Endothelial cell of umbilical vein (primary cell): ENCODE measurements at regions not wholly inside any gene's neighbourhood (a gene's known extent, or its start where the extent isn't known, plus 50 kb on each side); places are given as distances from the start of the nearest gene placed in this dataset.

Source experiments
- BruUV-seq: library from RNA; stranded (reverse); fragments of 400-500 nt; replicated peaks from 2 replicates; lab custom pipeline; 2021; lab: Mats Ljungman, UMichigan
- CTCF ChIA-PET: fragments of 300-600, 350-600 bp; sonication (Branson Sonifier 250); formaldehyde crosslinking; loops from one replicate; lab custom pipeline; 2021; ENCODE audit warnings: antibody characterized with exemption, inconsistent platforms; lab: Charles Lee
- POLR2A ChIA-PET: fragments of 300-600, 350-600 bp; sonication (Branson Sonifier 250); formaldehyde crosslinking; loops from one replicate; lab custom pipeline; 2021; ENCODE audit warnings: antibody characterized with exemption, inconsistent platforms; lab: Charles Lee
- DNase-seq: peaks from one replicate; pipeline ENCODE4 v3.0.0-alpha.2; 2011; ENCODE audit warnings: low read depth, low spot score
- FAIRE-seq: peaks from 2 replicates; lab custom pipeline; 2011; peaks lifted over from hg19 to GRCh38; lab: Jason Lieb, UNC
- H2AFZ ChIP-seq: 2 replicates; pipeline ENCODE4 v1.6.0; 2012; ENCODE audit warnings: low read depth, low read length, control low read depth, inconsistent platforms
- H3K27ac ChIP-seq: 2 replicates; pipeline ENCODE4 v1.5.1; 2011; ENCODE audit warnings: low read depth, mild to moderate bottlenecking, control low read depth, low read length, moderate library complexity; ENCODE audit not compliant: insufficient read depth
- H3K27me3 ChIP-seq, 2 experiments: 2 replicates each; pipeline versions ENCODE4 v1.6.0 to v1.6.1; 2011; ENCODE audit warnings: low read length in 2 of 2, mixed read lengths in 1 of 2; ENCODE audit not compliant: control insufficient read depth in 2 of 2, insufficient read depth in 2 of 2
- H3K36me3 ChIP-seq, 2 experiments: 2 replicates in 1 of 2; 3 replicates in 1 of 2; pipeline ENCODE4 v1.5.1; 2011; ENCODE audit warnings: low read length in 2 of 2, mild to moderate bottlenecking in 1 of 2, moderate library complexity in 1 of 2; ENCODE audit not compliant: control insufficient read depth in 2 of 2, insufficient read depth in 2 of 2; ENCODE audit errors: extremely low read depth in 1 of 2
- H3K4me1 ChIP-seq: 3 replicates; pipeline ENCODE4 v1.5.1; 2011; ENCODE audit warnings: mild to moderate bottlenecking, low read length; ENCODE audit not compliant: control insufficient read depth, insufficient read depth; ENCODE audit errors: extremely low read depth
- H3K4me2 ChIP-seq: 2 replicates; pipeline ENCODE4 v1.6.1; 2011; ENCODE audit warnings: low read length, control low read depth, mixed read lengths; ENCODE audit not compliant: insufficient read depth
- H3K4me3 ChIP-seq, 3 experiments: fragments of 200-600 bp in 1 of 3; sonication (generic), shearing (Covaris generic) in 1 of 3; replicated peaks in 1 of 3; 2 replicates each; pipeline ENCODE4 v1.5.1; 2011 to 2016; ENCODE audit warnings: control low read depth in 3 of 3, low read length in 3 of 3, mild to moderate bottlenecking in 2 of 3, inconsistent platforms in 1 of 3, low read depth in 1 of 3, moderate library complexity in 1 of 3; ENCODE audit not compliant: insufficient read depth in 1 of 3
- H3K79me2 ChIP-seq: 2 replicates; pipeline ENCODE4 v1.6.0; 2012; ENCODE audit warnings: low read length, inconsistent platforms; ENCODE audit not compliant: control insufficient read depth, insufficient read depth
- H3K9ac ChIP-seq: replicated peaks from 2 replicates; pipeline ENCODE3; 2011; ENCODE audit warnings: low read length, control low read depth; ENCODE audit not compliant: insufficient read depth; ENCODE audit errors: extremely low read depth
- H3K9me1 ChIP-seq: replicated peaks from 3 replicates; pipeline ENCODE4 v1.6.0; 2011; ENCODE audit warnings: mild to moderate bottlenecking, low read length; ENCODE audit not compliant: control insufficient read depth, insufficient read depth; ENCODE audit errors: extremely low read depth
- H3K9me3 ChIP-seq: replicated peaks from 2 replicates; pipeline ENCODE4 v1.5.1; 2012; ENCODE audit warnings: low read length, inconsistent platforms; ENCODE audit not compliant: control insufficient read depth, insufficient read depth
- H4K20me1 ChIP-seq: replicated peaks from 2 replicates; pipeline ENCODE3; 2011; ENCODE audit warnings: mild to moderate bottlenecking, low read length; ENCODE audit not compliant: control insufficient read depth, insufficient read depth; ENCODE audit errors: extremely low read depth
- EZH2 ChIP-seq: IDR thresholded peaks from 2 replicates; pipeline ENCODE4 v1.6.1; 2012; ENCODE audit warnings: borderline replicate concordance, low read depth, mild to moderate bottlenecking, moderate library complexity, low read length, inconsistent platforms; ENCODE audit not compliant: severe bottlenecking
- FOS ChIP-seq: IDR thresholded peaks from 2 replicates; pipeline ENCODE4 v1.6.1; 2011; ENCODE audit warnings: mild to moderate bottlenecking, low read length, moderate library complexity, borderline replicate concordance; ENCODE audit not compliant: insufficient read depth
- GATA2 ChIP-seq: IDR thresholded peaks from 2 replicates; pipeline ENCODE4 v1.7.0; 2011; ENCODE audit warnings: low read depth, mild to moderate bottlenecking, moderate library complexity, mixed read lengths, low read length; ENCODE audit not compliant: insufficient read length, insufficient read depth
- JUN ChIP-seq: IDR thresholded peaks from 2 replicates; pipeline ENCODE4 v1.6.1; 2011; ENCODE audit warnings: borderline replicate concordance, low read depth; ENCODE audit not compliant: insufficient read length, insufficient read depth
- MYC ChIP-seq: IDR thresholded peaks from one replicate; pipeline ENCODE4 v1.6.1; 2011; ENCODE audit warnings: mild to moderate bottlenecking, low read depth, low read length
- POLR2A ChIP-seq: IDR thresholded peaks from 2 replicates; pipeline ENCODE4 v1.6.1; 2012; ENCODE audit warnings: low read depth, mild to moderate bottlenecking, control low read depth, low read length
- POLR2AphosphoS5 ChIP-seq: IDR thresholded peaks from 2 replicates; pipeline ENCODE4 v1.6.1; 2012; ENCODE audit warnings: low read depth, mild to moderate bottlenecking, control low read depth, low read length, moderate library complexity; ENCODE audit not compliant: insufficient read depth
- dilution Hi-C: fragments of 300-500 bp; cut with MboI; formaldehyde crosslinking; loops from one replicate; pipeline ENCODE4 v1.15.0; 2019; ENCODE audit warnings: low sequenced_read_pairs; ENCODE audit not compliant: extremely low pct_ligation_motif_present
- intact Hi-C: fragments of 100-400 bp; cut with micrococcal nuclease; formaldehyde crosslinking; loops from one replicate; pipeline ENCODE4 v1.10.0; 2022
- TF ChIP-seq, protein P1 (sequence below): IDR thresholded peaks from 2 replicates; pipeline ENCODE4 v1.6.1; 2011; ENCODE audit not compliant: insufficient read depth, insufficient read length
- TF ChIP-seq, protein P2 (sequence below), 2 donors: IDR thresholded peaks; 1 replicate in 1 of 2; 2 replicates in 1 of 2; pipeline ENCODE4 v1.5.1; 2011; ENCODE audit warnings: low read length in 2 of 2, mild to moderate bottlenecking in 2 of 2, moderate library complexity in 2 of 2, control low read depth in 1 of 2, inconsistent platforms in 1 of 2, low read depth in 1 of 2; ENCODE audit not compliant: insufficient read depth in 1 of 2; ENCODE audit errors: extremely low read depth in 1 of 2

DNA sequence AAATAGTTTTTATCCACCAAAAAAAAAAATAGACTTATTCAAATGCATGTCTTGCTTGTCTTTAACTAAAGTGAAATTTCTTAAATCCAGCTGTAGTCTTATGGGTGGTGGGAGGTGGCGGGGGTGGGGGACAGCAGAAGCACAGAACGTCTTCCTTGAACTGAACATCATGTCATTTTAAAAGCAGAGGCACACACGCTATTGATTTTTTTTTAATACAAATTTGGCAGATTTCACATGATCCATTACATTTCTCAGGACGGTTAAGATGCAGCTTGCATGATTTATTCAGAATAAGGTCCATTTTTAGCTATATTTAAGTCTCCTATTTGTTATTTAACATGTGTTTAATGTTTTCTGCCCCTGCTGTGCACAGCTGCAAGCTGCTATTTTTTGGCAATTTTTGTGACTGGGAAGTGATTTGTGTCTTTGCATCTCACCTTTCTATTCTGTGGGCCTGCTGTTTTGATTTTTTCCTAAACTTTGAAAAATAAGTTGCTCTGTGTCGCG lies 274.0 kb downstream of the TSHZ3 start:
- Histone ChIP-seq H3K27me3 (no peaks in the 10 kb centered on the region), H3K79me2 (no peaks in the 10 kb centered on the region), H3K4me1 (no peaks in the 10 kb centered on the region), H4K20me1 (no peaks in the 10 kb centered on the region), H3K4me3 (no peak overlapping the region), H3K27ac (no peak overlapping the region), H3K36me3 (no peaks in the 10 kb centered on the region), H3K9me3 (peaks cover 8% of the 10 kb centered on the region), H3K4me2 (no peak overlapping the region), H3K9me1 (no peaks in the 10 kb centered on the region), H3K9ac (no peak overlapping the region), H2AFZ (no peak overlapping the region)
- intact Hi-C loops (no loop called here), dilution Hi-C loops (no loop called here)
- BruUV-seq, result no TSS peak
- TF ChIP-seq, protein P1, sequence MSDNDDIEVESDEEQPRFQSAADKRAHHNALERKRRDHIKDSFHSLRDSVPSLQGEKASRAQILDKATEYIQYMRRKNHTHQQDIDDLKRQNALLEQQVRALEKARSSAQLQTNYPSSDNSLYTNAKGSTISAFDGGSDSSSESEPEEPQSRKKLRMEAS, result no peak
- CTCF ChIA-PET, result no interaction called here
- POLR2A ChIA-PET, result no interaction called here
- DNase-seq (no peak), FAIRE-seq (no peak)

DNA sequence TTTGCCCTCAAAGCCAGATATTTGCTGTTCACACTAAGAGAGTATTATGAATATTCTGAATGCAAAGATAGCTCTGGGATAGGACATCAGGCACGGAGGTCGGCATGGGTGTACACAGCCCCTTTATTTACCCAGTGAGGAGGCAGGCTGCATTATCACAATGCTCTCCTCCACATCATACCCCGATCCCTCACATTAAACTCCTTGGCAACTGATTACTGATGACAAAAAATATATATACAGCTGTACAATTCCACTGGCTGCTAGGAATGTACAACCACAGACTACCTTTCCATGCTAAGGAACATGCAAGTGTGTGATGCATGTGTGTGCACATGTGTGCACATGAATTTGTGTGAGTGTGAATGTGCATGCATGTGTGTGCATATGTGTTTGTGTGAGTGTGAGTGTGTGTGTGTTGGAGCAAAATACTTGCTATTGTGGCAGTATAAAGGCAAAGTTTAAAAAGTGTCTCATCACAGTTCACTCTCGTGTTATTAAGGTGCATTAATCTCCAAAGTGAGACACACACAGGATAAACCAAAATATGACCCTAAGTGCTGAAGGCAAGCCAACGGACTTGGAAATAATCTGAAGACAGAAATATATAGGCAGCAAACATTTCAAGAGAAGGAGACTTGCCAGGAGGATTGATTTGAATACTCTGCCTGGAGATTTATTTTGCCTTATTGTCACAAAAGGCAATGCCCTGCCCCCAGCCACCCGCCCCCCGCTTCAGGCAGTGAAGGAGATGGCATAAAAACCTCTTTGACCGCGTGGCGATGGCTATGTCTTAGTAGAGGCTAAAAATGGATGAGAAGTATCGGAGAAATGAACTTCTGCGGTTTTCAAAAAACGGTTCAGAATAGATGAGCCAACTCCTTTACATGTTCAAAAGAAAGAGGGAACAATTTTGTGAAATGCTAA lies 274.8 kb downstream of the TSHZ3 start:
- no peaks in the 10 kb centered on the region for H4K20me1 ChIP-seq
- ChIA-PET CTCF (no interaction called here), POLR2A (no interaction called here)
- FAIRE-seq (no peak), DNase-seq (no peak)
- BruUV-seq, result no TSS peak
- intact Hi-C loops, result no loop called here
- H2AFZ ChIP-seq, result no peak overlapping the region
- no peak overlapping the region for H3K4me2 ChIP-seq
- H3K9me1 ChIP-seq, result no peaks in the 10 kb centered on the region
- H3K36me3 ChIP-seq, result no peaks in the 10 kb centered on the region
- no peak overlapping the region for H3K27ac ChIP-seq
- TF ChIP-seq GATA2, result no peak
- no peak for TF ChIP-seq EZH2
- TF ChIP-seq POLR2A, result no peak
- TF ChIP-seq FOS, result no peak
- TF ChIP-seq, protein P2, sequence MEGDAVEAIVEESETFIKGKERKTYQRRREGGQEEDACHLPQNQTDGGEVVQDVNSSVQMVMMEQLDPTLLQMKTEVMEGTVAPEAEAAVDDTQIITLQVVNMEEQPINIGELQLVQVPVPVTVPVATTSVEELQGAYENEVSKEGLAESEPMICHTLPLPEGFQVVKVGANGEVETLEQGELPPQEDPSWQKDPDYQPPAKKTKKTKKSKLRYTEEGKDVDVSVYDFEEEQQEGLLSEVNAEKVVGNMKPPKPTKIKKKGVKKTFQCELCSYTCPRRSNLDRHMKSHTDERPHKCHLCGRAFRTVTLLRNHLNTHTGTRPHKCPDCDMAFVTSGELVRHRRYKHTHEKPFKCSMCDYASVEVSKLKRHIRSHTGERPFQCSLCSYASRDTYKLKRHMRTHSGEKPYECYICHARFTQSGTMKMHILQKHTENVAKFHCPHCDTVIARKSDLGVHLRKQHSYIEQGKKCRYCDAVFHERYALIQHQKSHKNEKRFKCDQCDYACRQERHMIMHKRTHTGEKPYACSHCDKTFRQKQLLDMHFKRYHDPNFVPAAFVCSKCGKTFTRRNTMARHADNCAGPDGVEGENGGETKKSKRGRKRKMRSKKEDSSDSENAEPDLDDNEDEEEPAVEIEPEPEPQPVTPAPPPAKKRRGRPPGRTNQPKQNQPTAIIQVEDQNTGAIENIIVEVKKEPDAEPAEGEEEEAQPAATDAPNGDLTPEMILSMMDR (IDR thresholded peaks at IDR 0.05; ENCODE audit: extremely low read depth in 1 of 2, insufficient read depth in 1 of 2, low read depth in 1 of 2, low read length in 2 of 2), result no peak
- TF ChIP-seq, protein P1, result no peak
- TF ChIP-seq POLR2AphosphoS5, result no peak
- TF ChIP-seq JUN, result no peak
- TF ChIP-seq MYC, result no peak
- H3K4me3 ChIP-seq, result no peak overlapping the region
- H3K9me3 ChIP-seq, result peaks cover 3% of the 10 kb centered on the region
- dilution Hi-C loops, result no loop called here
- no peak overlapping the region for H3K9ac ChIP-seq
- no peaks in the 10 kb centered on the region for H3K4me1 ChIP-seq
- no peaks in the 10 kb centered on the region for H3K27me3 ChIP-seq
- H3K79me2 ChIP-seq, result no peaks in the 10 kb centered on the region
